GM19438 (cell line): ENCODE measurements at regions not wholly inside any gene's neighbourhood (a gene's known extent, or its start where the extent isn't known, plus 50 kb on each side); places are given as distances from the start of the nearest gene placed in this dataset.

Source experiments
- ATAC-seq: cut with Tn5 transposase; IDR thresholded peaks from one replicate; pipeline ENCODE4 v1.9.1; 2021; ENCODE audit warnings: low read depth; ENCODE audit not compliant: unreplicated experiment

DNA sequence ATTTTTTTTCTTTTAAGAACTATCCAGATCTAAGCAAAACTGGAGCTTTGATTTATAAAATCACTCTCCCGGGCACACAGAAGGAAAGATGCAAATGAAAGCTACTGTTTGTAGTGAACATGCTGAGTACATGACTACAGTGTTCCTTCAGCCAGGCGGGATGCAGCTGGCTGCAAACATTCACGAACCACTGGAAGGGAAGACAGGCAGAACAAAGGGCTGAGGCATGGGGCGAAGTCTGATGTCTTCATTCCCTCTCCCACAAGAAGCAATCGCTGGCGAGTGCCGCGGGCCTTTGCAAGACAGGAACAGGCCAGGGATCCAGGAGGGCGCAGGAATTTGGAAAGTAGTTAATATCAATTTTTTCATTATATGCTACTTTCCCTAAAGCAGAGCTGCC, 257.9 kb upstream of the AJAP1 start:
- no peak for ATAC-seq

DNA sequence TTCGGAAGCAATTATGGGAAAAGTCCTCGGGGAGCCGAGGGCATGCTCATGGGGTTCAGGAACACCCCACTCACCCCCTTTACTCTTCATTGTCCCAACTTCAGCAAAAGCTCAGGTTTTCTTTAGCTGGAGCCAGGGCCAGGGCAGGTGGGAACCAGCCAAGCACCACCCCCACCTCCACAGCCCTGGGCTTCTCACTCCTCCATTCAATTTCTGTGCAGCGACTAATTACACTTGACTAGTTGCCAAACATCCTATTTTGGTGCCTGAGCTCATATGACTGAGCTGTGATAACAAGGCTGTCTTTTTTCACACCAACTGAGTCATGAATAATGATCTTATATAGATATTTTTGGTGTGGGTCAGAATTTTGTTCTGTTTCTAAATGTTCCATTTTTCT, 257.2 kb upstream of the AJAP1 start:
- ATAC-seq = no peak

DNA sequence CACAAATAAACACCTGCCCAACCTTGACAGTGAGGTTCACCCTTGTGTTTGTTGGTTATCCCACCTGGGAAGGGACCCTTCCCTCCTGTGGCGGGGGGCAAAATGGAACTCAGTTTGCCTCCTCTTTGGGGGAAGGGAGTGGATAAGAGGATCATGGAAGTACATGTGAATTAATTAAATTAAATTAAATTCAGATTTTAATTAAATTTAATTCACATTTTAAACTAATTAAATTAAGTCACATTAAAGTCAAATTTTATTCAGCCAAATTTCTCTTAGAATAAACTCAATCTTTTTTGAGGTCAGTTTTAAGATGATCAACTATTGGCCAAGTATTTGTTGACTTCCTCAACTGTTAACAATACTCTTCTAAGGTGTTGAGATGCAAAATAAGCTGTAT, 252.4 kb upstream of the AJAP1 start:
- ATAC-seq = no peak

DNA sequence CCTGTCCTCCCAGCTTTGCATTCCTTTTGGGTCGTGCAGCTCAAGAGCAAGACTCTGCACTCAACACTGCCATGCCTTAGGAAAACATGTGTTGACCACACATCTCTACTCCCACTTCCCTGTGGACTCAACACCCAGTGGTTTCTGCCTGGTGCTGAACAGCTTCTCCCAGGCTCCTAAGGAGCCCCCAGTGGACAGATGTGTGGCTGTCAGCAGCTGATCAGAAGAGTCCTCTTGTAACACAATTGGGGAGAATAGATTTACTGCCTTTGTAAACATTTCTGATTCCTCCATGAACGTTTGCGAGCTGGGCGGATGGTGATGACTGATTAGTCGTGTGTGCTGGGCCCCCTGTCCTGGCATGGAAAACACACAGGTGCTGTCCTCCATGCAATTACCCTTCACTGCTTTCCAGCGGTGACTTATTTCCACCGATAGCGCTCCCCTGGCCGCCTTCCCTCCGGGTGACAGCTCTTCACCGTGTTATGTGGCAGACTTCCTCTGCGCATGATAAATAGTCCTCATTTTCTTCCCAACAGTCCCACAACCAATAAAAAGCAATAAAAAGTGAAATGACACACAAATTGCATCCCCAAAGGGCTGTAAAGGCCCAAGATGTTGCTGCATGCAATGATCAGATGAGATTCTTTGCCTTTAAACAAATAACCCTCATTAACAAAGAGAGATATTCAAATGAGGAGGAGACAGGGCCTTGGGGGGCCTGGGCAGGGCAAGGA, 249.4 kb upstream of the AJAP1 start:
- ATAC-seq = no peak

DNA sequence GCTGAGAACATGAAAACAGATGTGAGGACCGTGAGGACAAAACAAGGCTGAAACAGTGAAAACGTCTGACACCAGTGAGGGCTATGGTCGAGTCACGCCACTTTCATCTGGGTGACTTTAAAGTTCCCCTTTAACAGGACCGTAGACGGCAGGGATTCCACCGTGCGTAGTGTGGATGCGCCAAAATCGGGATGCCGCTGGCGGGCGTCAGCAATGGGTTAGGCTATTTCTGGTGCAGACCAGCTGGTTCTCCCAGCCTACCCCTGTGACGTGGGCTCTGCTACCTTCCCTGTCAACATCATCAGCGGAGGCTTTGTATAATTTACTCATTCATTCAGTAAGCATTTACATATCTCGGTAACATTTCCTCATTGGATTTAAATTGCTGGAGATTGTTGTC, 246.6 kb upstream of the AJAP1 start:
- no peak for ATAC-seq

DNA sequence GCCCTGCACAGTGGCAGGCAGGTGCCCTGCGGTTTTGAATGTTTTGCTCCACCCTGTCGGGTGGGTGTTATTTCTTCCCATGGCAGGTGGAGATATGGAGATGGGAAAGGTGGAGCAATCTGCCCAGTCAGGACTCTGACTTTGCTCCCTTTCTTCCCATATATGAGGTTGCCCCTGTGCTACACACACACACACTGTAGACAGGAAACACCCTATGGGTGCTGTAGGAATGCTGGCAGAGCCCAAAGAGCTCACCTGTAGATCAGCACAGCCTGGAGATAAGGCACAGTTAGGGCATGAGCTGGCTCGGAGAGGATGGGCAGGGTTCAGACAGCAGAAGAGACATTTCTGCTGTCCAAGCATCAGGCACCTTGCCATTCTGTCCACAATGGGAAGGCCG, 246.0 kb upstream of the AJAP1 start:
- ATAC-seq = no peak

DNA sequence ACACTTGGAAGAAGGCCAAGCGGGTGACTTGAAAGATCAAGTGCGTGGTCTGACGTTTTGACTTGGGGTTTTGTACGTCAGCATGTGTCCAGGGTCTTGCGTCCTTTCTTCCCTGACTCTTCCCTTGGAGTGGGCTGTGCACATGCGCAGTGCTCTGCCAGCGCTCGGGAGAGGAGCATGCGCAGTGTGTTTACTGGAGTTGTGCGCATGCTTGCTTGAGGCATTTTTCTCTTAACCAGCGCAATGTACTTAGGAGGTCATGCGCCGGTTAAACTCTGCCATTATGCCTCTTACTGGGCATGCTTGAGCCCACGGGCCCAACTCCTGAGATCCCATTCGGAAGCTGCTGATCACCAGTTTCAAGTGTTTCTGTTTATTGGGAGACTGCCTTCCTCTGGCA, 242.5 kb upstream of the AJAP1 start:
- no peak for ATAC-seq

DNA sequence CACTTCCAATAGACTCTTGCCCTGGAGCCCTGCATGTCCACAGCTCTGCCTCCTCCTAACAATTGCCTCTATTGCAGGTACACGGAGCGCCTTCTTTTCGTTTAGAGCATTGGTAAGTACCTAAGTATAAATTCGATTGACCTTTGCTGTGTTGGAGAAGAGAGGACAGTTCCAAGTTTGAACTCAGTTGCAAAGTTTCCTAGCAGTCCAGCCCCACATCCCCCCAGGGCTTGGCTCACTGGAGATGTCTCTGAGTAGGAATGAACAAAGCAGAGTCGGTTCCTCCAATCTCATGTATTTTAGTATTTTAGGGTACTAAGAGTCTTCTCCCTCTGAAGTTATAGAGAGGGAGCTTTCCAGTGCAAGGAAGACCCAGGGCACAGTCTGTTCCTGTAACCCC, 238.9 kb upstream of the AJAP1 start:
- ATAC-seq = no peak

DNA sequence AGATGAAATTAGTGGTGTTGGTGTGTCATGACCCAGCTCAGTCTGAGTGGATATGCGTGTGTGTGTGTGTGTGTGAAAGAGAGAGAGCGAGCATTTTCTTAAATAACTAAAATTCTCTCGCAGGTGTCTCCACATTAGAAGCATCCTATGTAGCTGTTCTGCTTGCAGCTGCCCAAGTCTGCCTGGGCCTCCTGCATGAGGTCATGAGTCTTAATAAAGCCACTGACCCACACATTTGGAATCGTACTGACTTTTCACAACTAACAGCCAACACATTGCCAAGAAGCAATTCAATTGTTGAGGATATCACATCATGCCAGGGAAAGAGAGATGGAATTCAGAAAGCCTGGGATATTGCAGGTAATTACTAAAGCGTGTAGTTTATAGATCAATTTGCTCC, 238.2 kb upstream of the AJAP1 start:
- ATAC-seq = no peak

DNA sequence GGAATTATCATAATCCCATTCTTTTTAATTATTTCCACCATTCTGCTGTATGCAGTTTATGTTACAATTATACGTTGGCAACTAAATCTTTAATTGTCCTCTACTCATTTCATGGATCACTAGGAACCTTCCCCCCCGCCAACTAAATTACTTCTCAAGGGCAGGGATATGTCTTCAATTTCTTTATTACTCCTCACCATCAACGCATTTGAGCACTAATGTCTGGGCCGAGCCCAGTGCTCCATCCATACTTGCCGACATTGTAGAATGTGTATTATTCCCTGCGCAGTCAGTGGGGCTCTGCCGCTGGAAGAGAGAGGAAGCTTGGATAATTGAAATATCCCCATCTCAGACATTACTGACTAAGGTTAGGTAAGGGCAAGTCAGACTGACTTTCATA, 236.4 kb upstream of the AJAP1 start:
- ATAC-seq = no peak

DNA sequence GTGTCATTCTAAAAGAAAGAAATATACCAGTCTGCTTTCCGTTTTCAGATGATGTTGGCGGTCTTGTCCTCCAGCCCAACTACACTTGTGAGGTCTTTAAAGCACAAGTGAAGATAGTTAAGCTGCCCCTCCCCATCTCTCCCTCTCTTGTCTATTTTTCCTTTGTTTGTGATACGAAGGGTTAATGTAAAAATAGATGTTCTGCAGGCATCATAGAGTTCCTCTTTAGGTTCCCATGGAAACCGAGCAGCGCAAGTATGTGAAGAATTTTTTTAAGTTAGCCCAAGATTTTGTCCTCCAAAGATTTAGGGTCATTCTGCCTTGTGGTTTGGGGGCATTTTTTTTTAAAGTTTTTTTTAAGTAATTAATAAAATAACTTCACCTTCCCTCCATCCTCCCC, 232.4 kb upstream of the AJAP1 start:
- no peak for ATAC-seq

DNA sequence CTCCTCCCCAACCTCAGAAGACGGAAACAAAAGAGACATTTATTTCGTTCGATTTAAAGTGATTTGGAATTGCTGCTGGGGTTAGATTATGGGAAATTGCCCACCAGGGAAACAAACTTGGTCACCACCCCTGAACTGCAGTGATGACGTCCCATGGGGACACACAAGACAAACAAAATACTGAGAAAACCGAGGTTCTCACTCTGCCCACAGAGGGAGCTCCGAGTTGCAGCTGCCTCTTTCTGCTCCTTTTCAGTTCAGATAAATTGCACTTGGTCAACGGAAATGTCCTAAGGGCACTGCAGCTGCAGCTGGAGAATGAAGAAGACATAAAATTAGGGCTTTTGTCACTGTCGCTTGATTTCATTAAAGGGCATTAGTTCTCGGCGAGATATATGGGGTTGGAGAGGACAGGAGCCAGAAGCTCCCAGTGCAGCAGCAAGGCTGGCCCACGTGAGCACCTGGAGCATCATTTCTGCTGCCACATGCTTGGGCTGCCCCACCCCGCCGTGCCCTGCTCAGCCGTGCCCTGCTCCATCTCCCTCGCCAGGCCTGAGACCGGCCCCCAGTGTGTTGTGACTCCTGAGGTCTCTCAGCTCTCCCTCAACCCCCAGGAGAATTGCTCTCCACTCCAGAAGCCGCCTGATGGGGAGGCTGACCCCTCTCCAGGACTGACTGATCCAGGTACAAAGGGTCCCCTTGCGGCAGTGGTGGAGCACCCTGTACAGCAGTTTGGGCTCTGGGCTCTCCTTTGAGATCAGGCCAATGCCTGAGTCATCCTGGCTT, 231.7 kb upstream of the AJAP1 start:
- ATAC-seq = no peak

DNA sequence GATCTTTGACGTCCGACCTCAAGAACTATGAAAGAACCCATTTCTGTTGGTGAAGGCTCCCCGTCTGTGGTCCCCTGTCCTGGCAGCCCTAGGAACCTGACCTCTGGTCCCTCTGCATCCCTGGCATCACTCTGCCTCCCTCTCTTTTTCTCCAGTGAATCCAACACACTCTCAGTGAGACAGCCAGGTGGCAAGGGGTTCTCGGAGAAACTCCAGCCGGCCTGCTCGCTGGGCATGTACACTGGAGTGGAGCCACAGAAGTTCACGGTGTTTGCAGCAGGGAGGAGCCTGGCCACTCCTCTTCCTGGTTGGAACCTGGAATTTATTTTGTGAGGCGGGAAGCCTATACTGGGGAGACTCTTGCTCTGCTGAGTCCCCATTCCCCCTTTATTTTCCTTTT, 230.2 kb upstream of the AJAP1 start:
- no peak for ATAC-seq

DNA sequence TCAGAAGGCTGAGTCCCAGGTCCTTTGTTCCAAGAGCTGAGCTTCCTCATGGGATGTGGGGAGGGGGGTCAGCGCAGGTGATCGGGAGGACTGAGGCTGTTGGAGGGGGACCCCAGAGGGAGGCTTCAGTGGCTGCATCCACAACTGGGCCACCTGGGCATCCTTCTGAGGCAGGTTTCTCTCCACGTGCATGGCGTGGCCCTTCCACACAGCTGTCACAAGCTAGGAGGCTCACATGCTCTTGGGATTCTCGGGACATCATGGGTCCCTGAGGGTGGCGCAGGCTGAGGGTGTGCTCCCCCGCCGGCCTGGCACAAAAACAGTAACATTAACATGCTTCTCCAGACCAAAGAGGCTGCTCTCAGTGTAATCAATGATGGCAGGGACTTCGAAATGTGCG, 229.6 kb upstream of the AJAP1 start:
- no peak for ATAC-seq

DNA sequence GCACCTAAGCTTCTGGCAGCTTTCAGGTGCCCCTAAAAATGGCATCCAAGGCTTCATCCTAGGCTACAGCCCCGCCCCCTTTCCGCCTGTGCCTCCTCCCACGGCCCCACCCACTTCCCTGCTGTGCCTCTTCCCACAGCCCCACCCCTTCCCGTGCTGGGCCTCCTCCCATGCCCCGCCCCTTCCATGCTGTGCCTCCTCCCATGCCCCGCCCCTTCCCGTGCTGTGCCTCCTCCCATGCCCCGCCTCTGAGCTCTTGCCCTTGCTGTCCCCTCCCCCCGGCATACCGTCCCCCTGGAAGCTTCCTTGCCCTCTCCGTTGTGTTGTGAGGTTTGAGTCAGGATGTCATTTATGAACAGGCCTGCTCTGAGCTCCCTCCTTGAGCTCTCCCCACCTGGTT, 228.5 kb upstream of the AJAP1 start:
- no peak for ATAC-seq

DNA sequence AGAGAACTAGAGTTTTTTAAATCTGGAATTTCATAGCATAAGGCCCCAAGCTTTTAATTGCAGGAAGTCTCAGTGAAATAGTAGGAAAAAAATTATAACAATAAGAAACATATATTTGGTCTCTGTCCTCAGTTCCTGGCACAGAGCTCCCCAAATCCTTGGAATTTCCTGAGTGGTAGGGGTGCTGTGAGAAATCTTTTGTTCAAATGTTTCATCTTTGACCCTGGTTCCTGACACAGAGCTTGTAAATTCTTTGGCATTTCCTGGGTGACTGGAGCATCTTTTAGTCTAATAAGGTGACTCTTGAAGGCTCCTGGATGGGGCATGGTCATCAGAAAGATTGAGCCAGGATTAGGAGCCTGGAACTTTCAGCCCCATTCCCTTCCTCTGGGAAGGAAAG, 225.7 kb upstream of the AJAP1 start:
- no peak for ATAC-seq

DNA sequence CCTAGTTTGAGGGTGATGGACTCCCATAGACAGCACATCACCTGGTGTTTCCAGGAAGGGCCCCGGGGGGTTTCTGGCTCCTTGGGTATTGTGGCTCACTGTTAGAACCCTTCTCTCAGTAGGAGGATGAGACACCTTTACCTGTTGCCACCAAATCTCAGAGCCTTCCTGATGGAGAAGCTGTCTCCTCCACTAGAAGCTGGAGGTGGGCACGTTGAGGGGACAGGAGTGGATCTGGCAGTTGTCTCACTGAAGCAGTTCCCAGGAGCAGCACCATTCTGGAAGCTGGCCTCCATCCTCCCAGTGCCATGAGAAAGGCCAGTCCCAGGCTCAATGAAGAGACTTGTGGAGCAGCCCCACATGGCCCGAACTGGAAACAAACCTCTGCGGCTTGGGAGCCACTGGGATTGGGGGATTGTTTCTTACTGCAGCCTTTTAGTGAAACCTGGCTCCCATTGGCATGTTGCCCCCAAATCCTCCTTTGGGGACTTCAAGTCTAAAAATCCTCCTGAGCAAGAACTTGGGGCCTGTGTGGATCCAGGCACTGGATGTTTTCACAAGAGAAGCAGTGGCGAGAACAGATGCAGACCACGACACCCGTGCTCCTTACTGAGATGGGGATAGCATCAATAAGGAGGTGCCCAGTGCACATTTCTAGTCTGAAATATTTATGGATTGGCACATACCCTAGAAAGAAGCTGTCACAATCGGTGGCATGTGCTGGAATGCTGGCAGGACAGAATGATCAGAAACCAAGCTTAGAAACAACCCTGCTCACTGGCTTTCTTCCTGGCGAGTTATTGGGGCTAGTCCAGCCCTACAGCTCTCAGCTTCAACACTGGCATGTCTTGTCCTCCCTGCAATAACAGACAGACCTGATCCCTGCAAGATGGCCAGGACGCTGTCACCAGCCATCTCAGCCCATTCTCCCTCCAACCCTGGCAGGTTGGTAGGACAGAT, 223.7 kb upstream of the AJAP1 start:
- ATAC-seq = no peak

DNA sequence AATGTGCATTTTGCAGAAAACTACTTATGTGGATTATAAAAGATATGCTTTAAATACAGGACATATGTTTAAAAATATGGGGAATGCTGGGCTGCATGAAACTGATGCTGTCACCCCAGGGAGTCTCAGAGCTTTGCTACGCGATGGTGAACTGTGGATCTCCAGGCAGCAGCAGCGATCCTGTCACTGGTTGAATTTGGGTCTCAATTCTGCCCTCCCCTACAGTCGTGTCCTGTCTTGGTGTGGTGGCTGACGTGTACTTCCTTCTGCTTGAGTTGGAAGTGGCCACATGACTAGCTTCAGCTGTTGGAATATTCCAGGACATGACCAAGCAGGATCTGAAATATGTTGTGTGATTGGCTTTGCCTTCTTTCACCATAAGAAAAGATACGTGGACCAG, 222.9 kb upstream of the AJAP1 start:
- ATAC-seq = no peak

DNA sequence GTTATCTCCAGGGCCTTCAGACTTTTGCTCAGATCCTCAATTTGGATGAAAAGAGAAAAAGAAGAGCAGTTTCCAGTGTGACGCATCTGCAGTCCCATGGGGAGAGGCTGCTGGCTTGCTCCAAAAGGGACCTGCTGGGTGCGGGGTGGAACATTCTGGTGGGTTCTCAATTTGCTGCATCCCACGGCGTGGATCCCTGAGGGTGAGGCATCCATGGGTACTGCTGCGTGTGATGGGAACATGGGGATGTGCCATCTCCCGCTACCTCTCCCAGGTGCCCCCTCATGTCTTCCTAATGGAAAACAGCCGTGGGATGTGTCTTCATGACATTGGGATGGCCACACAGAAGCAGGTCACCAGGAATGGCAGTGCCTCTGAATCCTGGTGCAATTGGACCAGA, 221.3 kb upstream of the AJAP1 start:
- no peak for ATAC-seq

DNA sequence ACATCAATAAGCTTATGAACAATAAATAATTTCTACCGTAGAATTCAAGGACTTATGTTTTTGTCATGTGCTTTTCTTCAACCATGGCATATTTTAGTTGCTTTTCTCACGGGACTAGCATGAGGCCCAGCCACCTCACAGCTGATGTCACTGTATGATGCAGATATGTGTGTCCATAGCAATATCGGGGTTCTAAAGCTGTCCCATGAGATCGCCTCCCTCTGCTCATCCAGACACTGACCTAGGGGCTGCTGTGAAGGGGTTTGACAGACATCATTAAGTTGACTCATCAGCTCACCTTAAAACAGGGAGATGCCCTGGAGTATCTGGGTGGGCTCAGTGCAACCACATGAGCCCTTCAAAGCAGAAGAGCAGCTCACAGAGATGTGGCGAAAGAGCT, 210.3 kb upstream of the AJAP1 start:
- no peak for ATAC-seq

DNA sequence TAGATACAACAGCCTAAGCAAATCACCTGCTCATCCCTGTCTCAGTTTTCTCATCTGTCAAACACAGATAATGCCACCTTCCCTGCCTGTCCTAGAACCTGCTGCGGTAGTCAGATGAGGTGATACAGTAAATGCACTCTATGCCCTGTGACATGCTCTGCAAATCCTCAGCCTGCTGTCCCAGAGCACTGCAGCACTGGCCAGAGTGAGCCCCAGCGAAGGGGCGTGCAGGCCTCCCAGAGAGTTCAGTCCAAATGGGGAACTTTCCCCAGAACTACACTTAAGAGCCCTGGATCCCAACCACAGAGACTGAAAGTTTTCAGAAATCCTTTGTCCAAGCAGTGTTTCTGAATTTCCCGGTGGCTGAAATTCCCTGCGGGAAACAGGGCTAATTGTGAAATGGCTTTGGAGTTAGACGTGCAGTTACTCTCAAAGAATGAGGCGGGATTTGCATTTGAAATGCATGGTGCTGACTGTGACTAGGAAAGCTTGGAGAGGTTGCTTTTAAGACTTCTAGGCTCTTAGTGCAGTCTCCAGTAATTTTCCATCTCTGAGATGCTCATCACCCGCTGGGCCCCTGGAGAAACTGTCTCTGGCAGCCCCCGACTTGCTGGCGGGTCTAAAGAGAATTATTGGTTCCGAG, 206.5 kb upstream of the AJAP1 start:
- no peak for ATAC-seq
